ENCODE measurements at regions not wholly inside any gene's neighbourhood (a gene's known extent, or its start where the extent isn't known, plus 50 kb on each side); places are given as distances from the start of the nearest gene placed in this dataset.

- TF ChIP-seq EP300 (IDR thresholded peaks at IDR 0.05): no peak
- TF ChIP-seq POLR2AphosphoS5 (IDR thresholded peaks at IDR 0.05): no peak
- no peak for TF ChIP-seq CTCF (IDR thresholded peaks at IDR 0.05)
- no peak for TF ChIP-seq POLR2A (IDR thresholded peaks at IDR 0.05)
- Histone ChIP-seq H3K27ac (no peak overlapping the region), H3K4me1 (no peaks in the 10 kb centered on the region), H3K4me3 (no peak overlapping the region), H3K36me3 (no peaks in the 10 kb centered on the region), H3K27me3 (no peaks in the 10 kb centered on the region), H3K9me3 (no peaks in the 10 kb centered on the region)
- no peak for DNase-seq
- intact Hi-C loops (cut with DNase I): no loop called here
- WGBS, 2 donors: 66 to 88% methylated on average over 3 of the region's 3 CpGs
Measured at GRCh38 chr5:107313921-107314320, 356.8 kb downstream of the EFNA5 start.

- no peaks in the 10 kb centered on the region for H3K36me3 ChIP-seq
- no peak overlapping the region for H3K4me3 ChIP-seq
- no peaks in the 10 kb centered on the region for H3K4me1 ChIP-seq
- H3K27ac ChIP-seq: no peak overlapping the region
- intact Hi-C loops (cut with DNase I): no loop called here
- no peaks in the 10 kb centered on the region for H3K9me3 ChIP-seq
- H3K27me3 ChIP-seq: no peaks in the 10 kb centered on the region
- DNase-seq: no peak
- TF ChIP-seq POLR2A (IDR thresholded peaks at IDR 0.05): no peak
- TF ChIP-seq POLR2AphosphoS5 (IDR thresholded peaks at IDR 0.05): no peak
- TF ChIP-seq CTCF (IDR thresholded peaks at IDR 0.05): no peak
- TF ChIP-seq EP300 (IDR thresholded peaks at IDR 0.05): no peak
- 59 to 85% methylated on average over 3 of the region's 3 CpGs for WGBS, 2 donors
Measured at GRCh38 chr5:107313098-107313497, 357.6 kb downstream of the EFNA5 start.

- Histone ChIP-seq H3K4me3 (no peak overlapping the region), H3K27ac (no peak overlapping the region), H3K9me3 (no peaks in the 10 kb centered on the region), H3K36me3 (no peaks in the 10 kb centered on the region), H3K4me1 (no peaks in the 10 kb centered on the region), H3K27me3 (no peaks in the 10 kb centered on the region)
- WGBS, 2 donors: 34 to 52% methylated on average over 1 of the region's 1 CpG
- intact Hi-C loops (cut with DNase I): no loop called here
- TF ChIP-seq POLR2AphosphoS5 (IDR thresholded peaks at IDR 0.05): no peak
- no peak for TF ChIP-seq CTCF (IDR thresholded peaks at IDR 0.05)
- no peak for TF ChIP-seq EP300 (IDR thresholded peaks at IDR 0.05)
- TF ChIP-seq POLR2A (IDR thresholded peaks at IDR 0.05): no peak
- DNase-seq: no peak
Measured at GRCh38 chr5:107310181-107310580, 360.6 kb downstream of the EFNA5 start.

- intact Hi-C loops (cut with DNase I): no loop called here
Measured at GRCh38 chr5:107306594-107306993, 364.1 kb downstream of the EFNA5 start.

More at GRCh38 chr5:107306594-107306993, 364.1 kb downstream of the EFNA5 start:
- Histone ChIP-seq H3K9me3 (no peaks in the 10 kb centered on the region), H3K4me1 (no peaks in the 10 kb centered on the region), H3K4me3 (no peak overlapping the region), H3K27ac (no peak overlapping the region), H3K27me3 (no peaks in the 10 kb centered on the region), H3K36me3 (no peaks in the 10 kb centered on the region)
- WGBS, 2 donors: 89 to 91% methylated on average over 3 of the region's 3 CpGs
- DNase-seq: no peak
- no peak for TF ChIP-seq CTCF (IDR thresholded peaks at IDR 0.05)
- no peak for TF ChIP-seq POLR2A (IDR thresholded peaks at IDR 0.05)
- no peak for TF ChIP-seq POLR2AphosphoS5 (IDR thresholded peaks at IDR 0.05)
- TF ChIP-seq EP300 (IDR thresholded peaks at IDR 0.05): no peak

Measured in sigmoid colon (tissue), 6 donors.